HepG2 (cell line): ENCODE measurements at regions not wholly inside any gene's neighbourhood (a gene's known extent, or its start where the extent isn't known, plus 50 kb on each side); places are given as distances from the start of the nearest gene placed in this dataset.

ENCODE experiments used
- ATAC-seq: fragments of 200-7000 bp; cut with Tn5 transposase; 3 replicates; pipeline ENCODE4 v1.9.1; 2020; ENCODE audit warnings: mild to moderate bottlenecking, moderate library complexity
- BruUV-seq: library from RNA; stranded (reverse); fragments of 400-500 nt; replicated peaks from 2 replicates; lab custom pipeline; 2021; lab: Mats Ljungman, UMichigan
- CTCF ChIA-PET: fragments of 300-600 bp; formaldehyde crosslinking; extraction: SDS; loops from one replicate; lab custom pipeline; 2021; ENCODE audit warnings: low total read pairs, inconsistent platforms, low intra/inter-chr PET ratio; lab: Yijun Ruan, JAX
- POLR2A ChIA-PET: fragments of 350-600 bp; sonication (Branson Sonifier 250); formaldehyde crosslinking; loops from one replicate; lab custom pipeline; 2020; ENCODE audit warnings: antibody characterized with exemption, inconsistent platforms; lab: Yijun Ruan, JAX
- DNase-seq: peaks from one replicate; pipeline ENCODE4 v3.0.0-alpha.2; 2015; ENCODE audit warnings: low spot score
- FAIRE-seq: peaks from 3 replicates; lab custom pipeline; 2011; peaks lifted over from hg19 to GRCh38; lab: Jason Lieb, UNC
- H2AFZ ChIP-seq: one replicate; pipeline ENCODE4 v1.6.1; 2011; ENCODE audit warnings: low read length, inconsistent platforms
- H3K27ac ChIP-seq: fragments of 300-600 bp; 3 replicates; pipeline ENCODE4 v1.8.0; 2011; ENCODE audit warnings: mixed run types, mild to moderate bottlenecking, mixed read lengths, low read length, inconsistent platforms; ENCODE audit not compliant: insufficient read depth; ENCODE audit errors: extremely low read length
- H3K27me3 ChIP-seq, 2 experiments: fragments of 200-600 bp in 1 of 2; 2 replicates in 1 of 2; 3 replicates in 1 of 2; pipeline versions ENCODE4 v1.6.0 to v1.8.0; 2011; ENCODE audit warnings: low read length in 2 of 2, mild to moderate bottlenecking in 2 of 2, moderate library complexity in 2 of 2, inconsistent platforms in 1 of 2; ENCODE audit not compliant: insufficient read depth in 2 of 2, control insufficient read depth in 1 of 2
- H3K36me3 ChIP-seq, 2 experiments: fragments of 200-600 bp in 1 of 2; replicated peaks in 1 of 2; 2 replicates in 1 of 2; 3 replicates in 1 of 2; pipeline versions ENCODE4 v1.5.1 to v1.8.0; 2011; ENCODE audit warnings: low read length in 2 of 2, inconsistent platforms in 1 of 2; ENCODE audit not compliant: insufficient read depth in 2 of 2, control insufficient read depth in 1 of 2
- H3K4me1 ChIP-seq: 2 replicates; pipeline ENCODE4 v1.5.1; 2012; ENCODE audit warnings: low read length, inconsistent platforms; ENCODE audit not compliant: insufficient read depth
- H3K4me2 ChIP-seq: 2 replicates; pipeline ENCODE4 v1.6.0; 2011; ENCODE audit warnings: low read depth, low read length, inconsistent platforms
- H3K4me3 ChIP-seq, 3 experiments: fragments of 200-600 bp in 1 of 3; sonication (generic), shearing (Covaris generic) in 1 of 3; replicated peaks in 1 of 3; 2 replicates each; pipeline ENCODE4 v1.5.1; 2011 to 2016; ENCODE audit warnings: low read length in 3 of 3, inconsistent platforms in 2 of 3, low read depth in 2 of 3, mild to moderate bottlenecking in 2 of 3, control low read depth in 1 of 3, mixed read lengths in 1 of 3; ENCODE audit not compliant: insufficient read depth in 1 of 3
- H3K79me2 ChIP-seq: one replicate; pipeline ENCODE4 v1.6.1; 2011; ENCODE audit warnings: low read length, inconsistent platforms; ENCODE audit not compliant: insufficient read depth
- H3K9ac ChIP-seq: 2 replicates; pipeline ENCODE4 v1.6.0; 2011; ENCODE audit warnings: mild to moderate bottlenecking, low read depth, low read length, inconsistent platforms; ENCODE audit not compliant: insufficient read depth
- H3K9me3 ChIP-seq: 2 replicates; pipeline ENCODE4 v1.5.1; 2012; ENCODE audit warnings: mild to moderate bottlenecking, low read length
- H4K20me1 ChIP-seq: 2 replicates; pipeline ENCODE4 v1.6.0; 2011; ENCODE audit warnings: inconsistent platforms, mild to moderate bottlenecking, low read length, moderate library complexity; ENCODE audit not compliant: insufficient read depth
- CHD4 ChIP-seq: fragments of 200-600 bp; sonication (generic); IDR thresholded peaks from 2 replicates; pipeline ENCODE4 v1.7.0; 2017; ENCODE audit warnings: mild to moderate bottlenecking, low read length, borderline replicate concordance
- GFI1 ChIP-seq: sonication (generic); formaldehyde crosslinking; IDR thresholded peaks from 2 replicates; pipeline ENCODE4 v1.5.0; 2020; ENCODE audit warnings: missing genetic modification reagents, mild to moderate bottlenecking, borderline replicate concordance
- GTF2F1 ChIP-seq: fragments of 150-350 bp; IDR thresholded peaks from 2 replicates; pipeline ENCODE4 v1.6.1; 2014; ENCODE audit warnings: low read length
- HNRNPLL ChIP-seq: fragments of 200-400 bp; formaldehyde crosslinking; IDR thresholded peaks from 2 replicates; pipeline ENCODE4 v1.6.1; 2017; ENCODE audit warnings: mild to moderate bottlenecking, low read depth, low read length; ENCODE audit not compliant: poor library complexity, severe bottlenecking
- IRF2 ChIP-seq: IDR thresholded peaks from 2 replicates; pipeline ENCODE4 v1.6.1; 2018; ENCODE audit warnings: missing genetic modification reagents, missing compliant biosample characterization
- KLF9 ChIP-seq: IDR thresholded peaks from 2 replicates; pipeline ENCODE4 v1.6.1; 2016; ENCODE audit warnings: low read depth
- SMC3 ChIP-seq: IDR thresholded peaks from 2 replicates; pipeline ENCODE4 v1.6.1; 2011; ENCODE audit warnings: low read length, improper control_type of control experiment
- SPEN ChIP-seq: sonication (generic); formaldehyde crosslinking; IDR thresholded peaks from 2 replicates; pipeline ENCODE4 v1.5.1; 2020; ENCODE audit warnings: low read depth, mild to moderate bottlenecking, missing genetic modification reagents
- TAF1 ChIP-seq: sonication (generic); formaldehyde crosslinking; IDR thresholded peaks from 2 replicates; pipeline ENCODE4 v1.4.0; 2020; ENCODE audit warnings: missing genetic modification reagents
- YEATS4 ChIP-seq: sonication (generic); formaldehyde crosslinking; IDR thresholded peaks from 2 replicates; pipeline ENCODE4 v1.4.0; 2020; ENCODE audit warnings: missing genetic modification reagents, borderline replicate concordance
- ZFP1 ChIP-seq: IDR thresholded peaks from 2 replicates; pipeline ENCODE4 v1.6.1; 2016
- ZNF564 ChIP-seq: sonication (generic); formaldehyde crosslinking; IDR thresholded peaks from 2 replicates; pipeline ENCODE4 v1.8.1; 2023; ENCODE audit warnings: mild to moderate bottlenecking, missing genetic modification reagents
- WGBS: methylation state at CpG from one replicate; pipeline ENCODE4 v1.1.6; 2017; ENCODE audit warnings: low lambda C conversion rate; 5-methylcytosine and 5-hydroxymethylcytosine counted together
- in situ Hi-C: cut with HindIII; loops from 2 replicates; pipeline ENCODE4 v1.10.0; 2017; ENCODE audit warnings: low pct_unique_long_range_greater_than_20kb; ENCODE audit not compliant: extremely low pct_ligation_motif_present
- intact Hi-C: fragments of 100-400 bp; cut with micrococcal nuclease; formaldehyde crosslinking; loops from one replicate; pipeline ENCODE4 v1.10.0; 2022; ENCODE audit not compliant: unreplicated experiment
- TF ChIP-seq, protein P1 (sequence below): sonication (generic); formaldehyde crosslinking; IDR thresholded peaks from 2 replicates; pipeline ENCODE4 v1.4.0; 2020; ENCODE audit warnings: missing genetic modification reagents
- TF ChIP-seq, protein P2 (sequence below): IDR thresholded peaks from 2 replicates; pipeline ENCODE4 v1.6.1; 2016; ENCODE audit warnings: mild to moderate bottlenecking, missing biosample characterization, missing genetic modification reagents

DNA sequence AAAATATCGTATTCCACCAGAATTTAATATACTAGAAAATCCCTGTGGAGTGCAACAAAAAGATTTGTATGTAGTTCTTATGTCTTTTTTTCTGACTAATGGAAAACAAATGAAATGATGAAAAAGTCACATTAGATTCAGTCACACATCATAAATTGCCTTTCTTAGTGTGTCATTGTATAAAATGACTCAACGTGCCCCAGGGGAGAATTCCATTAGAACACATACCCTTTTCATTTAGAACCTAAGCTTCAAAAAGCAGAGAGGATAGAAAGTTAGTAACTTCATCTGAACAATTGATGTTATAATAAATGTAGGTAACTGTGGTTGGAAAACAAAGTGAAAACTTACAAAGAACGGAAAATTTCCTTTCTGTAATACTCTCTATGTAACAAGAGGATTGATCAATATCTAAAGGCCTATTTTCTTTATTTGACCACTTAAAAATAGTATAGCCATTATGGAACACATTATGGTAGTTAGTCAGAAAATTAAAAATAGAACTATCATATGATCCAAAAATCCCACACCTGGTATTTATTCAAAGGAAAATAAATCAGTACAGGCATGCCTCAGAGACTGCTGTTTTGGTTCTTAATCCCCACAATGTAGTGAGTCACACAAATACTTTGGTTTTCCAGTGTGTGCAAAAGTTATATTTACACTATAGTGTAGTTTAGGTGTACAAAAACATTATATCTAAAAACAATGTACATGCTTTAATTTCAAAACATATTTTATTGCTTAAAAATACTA, 1016.1 kb downstream of the KCNT2 start:
- no TSS peak for BruUV-seq

More for the DNA sequence above, 1016.1 kb downstream of the KCNT2 start:
- 2% methylated on average over 3 of the region's 3 CpGs for WGBS
- no peak for ATAC-seq
- Histone ChIP-seq H3K36me3 (no peaks in the 10 kb centered on the region), H3K4me3 (no peak overlapping the region), H3K27me3 (no peaks in the 10 kb centered on the region), H3K27ac (no peak overlapping the region), H4K20me1 (no peaks in the 10 kb centered on the region), H3K4me1 (no peaks in the 10 kb centered on the region), H3K9ac (no peak overlapping the region), H2AFZ (no peak overlapping the region), H3K79me2 (no peaks in the 10 kb centered on the region), H3K4me2 (no peak overlapping the region), H3K9me3 (no peaks in the 10 kb centered on the region)
- intact Hi-C loops (no loop called here), in situ Hi-C loops (no loop called here)
- POLR2A ChIA-PET = no interaction called here
- TF ChIP-seq, protein P1, sequence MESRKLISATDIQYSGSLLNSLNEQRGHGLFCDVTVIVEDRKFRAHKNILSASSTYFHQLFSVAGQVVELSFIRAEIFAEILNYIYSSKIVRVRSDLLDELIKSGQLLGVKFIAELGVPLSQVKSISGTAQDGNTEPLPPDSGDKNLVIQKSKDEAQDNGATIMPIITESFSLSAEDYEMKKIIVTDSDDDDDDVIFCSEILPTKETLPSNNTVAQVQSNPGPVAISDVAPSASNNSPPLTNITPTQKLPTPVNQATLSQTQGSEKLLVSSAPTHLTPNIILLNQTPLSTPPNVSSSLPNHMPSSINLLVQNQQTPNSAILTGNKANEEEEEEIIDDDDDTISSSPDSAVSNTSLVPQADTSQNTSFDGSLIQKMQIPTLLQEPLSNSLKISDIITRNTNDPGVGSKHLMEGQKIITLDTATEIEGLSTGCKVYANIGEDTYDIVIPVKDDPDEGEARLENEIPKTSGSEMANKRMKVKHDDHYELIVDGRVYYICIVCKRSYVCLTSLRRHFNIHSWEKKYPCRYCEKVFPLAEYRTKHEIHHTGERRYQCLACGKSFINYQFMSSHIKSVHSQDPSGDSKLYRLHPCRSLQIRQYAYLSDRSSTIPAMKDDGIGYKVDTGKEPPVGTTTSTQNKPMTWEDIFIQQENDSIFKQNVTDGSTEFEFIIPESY = no peak
- TF ChIP-seq YEATS4 (no peak), SPEN (CRISPR knock-in tag) (no peak), GFI1 (CRISPR knock-in tag) (no peak), SMC3 (no peak), IRF2 (no peak), CHD4 (no peak), GTF2F1 (no peak), TAF1 (no peak), ZNF564 (CRISPR knock-in tag) (no peak), KLF9 (CRISPR knock-in tag) (no peak), HNRNPLL (no peak), ZFP1 (CRISPR knock-in tag) (no peak)
- TF ChIP-seq, protein P2, sequence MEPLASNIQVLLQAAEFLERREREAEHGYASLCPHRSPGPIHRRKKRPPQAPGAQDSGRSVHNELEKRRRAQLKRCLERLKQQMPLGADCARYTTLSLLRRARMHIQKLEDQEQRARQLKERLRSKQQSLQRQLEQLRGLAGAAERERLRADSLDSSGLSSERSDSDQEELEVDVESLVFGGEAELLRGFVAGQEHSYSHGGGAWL (CRISPR knock-in tag) = no peak
- FAIRE-seq = no peak
- DNase-seq = no peak
- CTCF ChIA-PET = no interaction called here
